Suppressor macrophage treated with lipopolysaccharide for 4 hours (primary cell): ENCODE measurements at regions not wholly inside any gene's neighbourhood (a gene's known extent, or its start where the extent isn't known, plus 50 kb on each side); places are given as distances from the start of the nearest gene placed in this dataset.
"Not testable (repeated sequence)": the region's sequence is repeated elsewhere in the genome, so short reads cannot be mapped to it uniquely, and the experiment has no call there.

ENCODE experiments used
- DNase-seq: peaks from one replicate; pipeline ENCODE4 v3.0.0-alpha.2; 2020

DNA sequence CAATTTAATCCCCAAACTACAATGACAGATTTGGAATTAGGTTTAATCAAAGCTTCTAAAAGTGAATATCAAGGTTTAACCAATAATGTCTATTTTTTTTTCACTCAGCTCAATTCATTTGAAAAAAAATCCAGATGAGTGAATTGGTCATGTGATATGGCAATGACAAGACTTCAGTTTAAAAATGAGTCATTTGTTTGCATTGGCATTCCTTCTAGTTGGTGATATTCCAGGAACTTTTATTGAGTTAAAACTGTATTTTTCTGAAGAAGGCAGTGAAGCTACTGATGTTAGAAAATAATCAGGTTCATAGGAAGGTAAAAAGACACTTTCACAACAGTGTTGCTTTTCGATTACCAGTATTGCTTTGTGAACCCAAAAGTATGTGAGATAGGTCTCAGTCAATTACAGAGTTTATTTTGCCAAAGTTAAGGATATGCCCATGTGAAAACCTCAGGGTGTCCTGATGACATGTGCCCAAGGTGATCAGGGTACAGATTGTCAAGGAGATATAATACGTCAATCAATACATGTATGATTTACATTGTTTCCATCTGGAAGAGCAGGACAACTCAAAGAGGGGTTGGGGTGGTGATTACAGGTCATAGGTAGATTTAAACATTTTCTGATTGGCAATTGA, 1214.9 kb downstream of the GALC start:
- no peak for DNase-seq

DNA sequence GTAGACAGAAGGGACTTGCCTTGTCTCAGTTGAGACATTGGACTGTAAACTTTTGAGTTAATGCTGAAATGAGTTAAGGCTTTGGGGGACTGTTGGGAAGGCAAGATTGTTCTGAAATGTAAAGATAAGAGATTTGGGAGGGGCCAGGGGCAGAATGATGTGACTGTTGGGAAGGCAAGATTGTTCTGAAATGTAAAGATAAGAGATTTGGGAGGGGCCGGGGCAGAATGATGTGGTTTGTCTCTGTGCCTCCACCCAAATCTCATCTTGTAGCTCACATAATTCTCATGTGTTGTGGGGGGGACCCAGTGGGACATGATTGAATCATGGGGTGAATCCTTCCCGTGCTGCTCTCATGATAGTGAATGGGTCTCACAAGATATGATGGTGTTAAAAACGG, 1217.1 kb downstream of the GALC start:
- not testable (repeated sequence) for DNase-seq

DNA sequence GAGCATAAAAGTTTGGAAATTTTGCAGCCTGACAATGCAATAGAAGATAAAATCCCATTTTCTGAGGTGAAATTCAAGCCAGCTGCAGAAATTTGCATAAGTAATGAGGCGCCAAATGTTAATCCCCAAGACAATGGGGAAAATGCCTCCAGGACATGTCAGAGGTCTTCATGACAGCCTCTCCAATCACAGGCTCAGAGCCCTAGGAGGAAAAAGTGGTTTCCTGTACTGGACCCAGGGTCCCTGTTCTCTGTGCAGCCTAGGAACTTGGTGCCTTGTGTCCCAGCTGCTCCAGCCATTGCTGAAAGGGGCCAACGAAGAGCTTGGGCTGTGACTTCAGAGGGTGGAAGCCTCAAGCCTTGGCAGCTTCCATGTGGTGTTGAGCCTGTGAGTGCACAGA, 1218.1 kb downstream of the GALC start:
- no peak for DNase-seq

DNA sequence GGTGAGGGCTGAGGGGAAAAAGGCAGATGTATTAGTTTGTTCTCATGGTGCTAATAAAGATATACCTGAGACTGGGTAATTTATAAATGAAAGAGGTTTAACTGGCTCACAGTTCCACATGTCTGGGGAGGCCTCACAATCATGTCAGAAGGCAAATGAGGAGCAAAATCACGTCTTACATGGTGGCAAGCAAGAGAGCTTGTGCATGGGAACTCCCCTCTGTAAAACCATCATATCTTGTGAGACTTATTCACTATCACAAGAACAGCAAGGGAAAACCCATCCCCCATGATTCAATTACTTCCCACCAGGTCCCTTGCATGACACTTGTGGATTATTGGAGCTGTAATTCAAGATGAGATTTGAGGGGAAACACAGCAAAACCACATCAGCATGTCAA, 1220.9 kb downstream of the GALC start:
- DNase-seq: peak; percentile 1

DNA sequence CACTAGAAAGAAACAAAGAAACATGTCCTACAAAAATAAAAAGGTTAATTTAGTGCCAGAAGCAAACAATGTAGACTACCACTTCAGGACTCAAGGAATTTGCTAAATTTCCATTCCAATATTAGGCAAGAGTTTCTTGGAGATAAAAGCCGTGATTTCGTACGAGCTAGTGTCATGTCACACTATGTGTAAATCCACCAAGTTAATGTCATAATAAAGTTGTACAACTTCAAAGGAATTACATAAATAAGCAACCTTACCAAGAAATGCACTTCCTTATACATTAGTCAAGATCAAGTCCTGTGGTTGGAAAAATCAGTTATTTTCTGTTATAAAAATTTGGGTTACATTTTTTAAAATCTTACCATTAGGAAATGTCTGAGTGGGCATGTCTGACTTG, 1222.8 kb downstream of the GALC start:
- DNase-seq: peak; percentile 9

DNA sequence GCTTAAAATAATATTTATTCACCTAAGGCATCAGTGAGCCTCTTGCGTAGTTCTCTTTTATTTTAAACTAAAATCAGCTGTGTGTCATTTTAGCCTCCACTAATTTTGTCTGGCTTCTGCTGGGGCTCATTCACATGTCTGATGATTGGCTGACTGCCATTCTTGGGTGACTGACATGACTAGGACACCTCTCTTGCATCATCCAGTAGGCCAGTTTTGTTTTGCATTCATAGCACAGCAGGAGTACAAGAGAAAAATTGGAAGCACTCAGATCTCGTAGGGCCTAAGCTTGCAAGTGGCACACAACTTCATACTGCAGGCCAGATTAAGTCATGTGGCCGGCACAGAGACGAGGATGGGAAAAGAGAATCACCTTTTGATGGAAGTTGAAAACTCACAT, 1226.5 kb downstream of the GALC start:
- peak; percentile 15 for DNase-seq

DNA sequence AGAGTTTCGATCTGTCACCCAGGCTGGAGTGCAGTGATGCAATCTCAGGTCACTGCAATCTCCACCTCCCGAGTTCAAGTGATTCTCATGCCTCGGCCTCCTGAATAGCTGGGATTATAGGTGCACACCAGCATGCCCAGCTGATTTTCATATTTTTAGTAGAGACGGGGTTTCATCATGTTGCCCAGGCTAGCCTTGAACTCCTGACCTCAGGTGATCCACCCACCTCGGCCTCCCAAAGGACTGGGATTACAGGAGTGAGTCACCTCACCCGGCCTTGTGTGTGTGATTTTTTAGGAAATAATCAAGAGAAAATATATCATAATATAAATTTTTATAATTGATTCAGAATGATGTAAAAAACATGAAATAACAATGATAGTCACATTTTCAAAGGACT, 1231.4 kb downstream of the GALC start:
- no peak for DNase-seq

DNA sequence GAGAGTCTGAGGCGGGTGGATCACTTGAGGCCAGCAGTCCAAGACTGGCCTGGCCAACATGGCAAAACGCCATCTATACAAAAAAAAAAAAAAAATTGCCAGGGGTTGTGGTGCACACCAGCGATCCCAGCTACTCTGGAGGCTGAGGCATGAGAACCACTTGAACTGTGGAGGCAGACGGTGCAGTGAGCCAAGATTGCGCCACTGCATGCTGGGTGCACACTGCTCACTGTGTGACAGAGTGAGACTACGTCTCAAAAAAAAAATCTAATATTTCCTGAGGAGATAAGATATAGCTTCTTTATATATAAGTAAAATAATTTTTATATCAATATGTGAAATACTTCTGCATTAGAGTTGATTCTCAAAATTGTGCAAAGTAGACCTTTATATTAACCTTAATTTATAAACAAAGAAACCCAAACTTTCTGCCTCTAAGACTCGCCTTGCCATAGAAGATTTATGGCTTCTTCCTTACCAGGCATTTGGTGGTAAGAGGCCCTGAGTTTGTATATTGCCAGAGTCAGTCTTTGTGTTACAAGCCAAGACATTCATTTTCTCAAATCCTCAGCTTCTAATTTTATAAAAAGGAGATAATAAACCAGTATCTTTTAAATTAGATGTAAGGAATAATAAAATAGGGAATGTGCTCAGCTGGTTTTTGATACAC, 1226.7 kb downstream of the FLRT2 start:
- DNase-seq: no peak

DNA sequence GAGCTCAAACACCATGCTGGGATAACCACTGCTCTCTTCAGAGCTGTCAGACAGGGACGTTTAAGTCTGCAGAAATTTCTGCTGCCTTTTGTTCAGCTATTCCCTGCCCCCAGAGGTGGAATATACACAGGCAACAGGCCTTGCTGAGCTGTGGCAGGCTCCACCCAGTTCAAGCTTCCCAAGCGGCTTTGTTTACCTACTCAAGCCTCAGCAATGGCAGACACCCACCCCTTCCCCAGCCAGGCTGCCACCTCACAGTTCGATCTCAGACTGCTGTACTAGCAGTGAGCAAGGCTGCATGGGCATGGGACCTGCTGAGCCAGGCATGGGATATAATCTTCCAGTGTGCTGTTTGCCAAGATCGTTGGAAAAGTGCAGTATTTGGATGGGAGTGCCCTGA, 1220.5 kb downstream of the FLRT2 start:
- not testable (repeated sequence) for DNase-seq

DNA sequence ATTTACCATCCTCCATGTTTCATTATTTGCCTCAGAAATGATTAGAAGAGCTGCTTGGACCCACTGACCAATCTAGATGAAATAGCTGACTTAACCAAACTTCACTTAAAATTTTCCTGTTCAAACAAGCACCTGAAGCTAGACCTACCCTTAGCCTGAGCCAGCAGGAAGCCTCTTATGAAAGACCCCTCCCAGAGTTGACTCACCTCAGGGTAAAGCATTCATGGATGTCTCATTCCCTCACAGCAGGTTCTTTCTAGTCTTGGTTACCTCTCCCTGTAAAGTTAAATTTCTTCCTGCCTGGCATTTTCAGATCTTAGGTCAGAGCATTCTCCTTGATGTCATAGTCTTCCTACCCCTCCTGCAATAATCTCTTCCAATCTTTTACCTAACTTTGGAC, 1209.8 kb downstream of the FLRT2 start:
- DNase-seq: no peak

DNA sequence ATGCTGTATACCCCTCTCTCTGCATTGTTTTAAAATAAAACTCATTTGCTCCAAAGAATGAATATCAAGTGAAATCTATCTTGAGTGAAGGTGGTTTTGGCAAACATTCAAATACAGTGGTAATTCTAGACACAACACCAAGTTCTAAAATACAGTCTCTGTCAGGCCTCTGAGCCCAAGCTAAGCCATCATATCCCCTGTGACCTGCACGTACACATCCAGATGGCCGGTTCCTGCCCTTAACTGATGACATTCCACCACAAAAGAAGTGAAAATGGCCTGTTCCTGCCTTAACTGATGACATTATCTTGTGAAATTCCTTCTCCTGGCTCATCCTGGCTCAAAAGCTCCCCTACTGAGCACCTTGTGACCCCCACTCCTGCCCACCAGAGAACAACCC, 1201.5 kb downstream of the FLRT2 start:
- not testable (repeated sequence) for DNase-seq

DNA sequence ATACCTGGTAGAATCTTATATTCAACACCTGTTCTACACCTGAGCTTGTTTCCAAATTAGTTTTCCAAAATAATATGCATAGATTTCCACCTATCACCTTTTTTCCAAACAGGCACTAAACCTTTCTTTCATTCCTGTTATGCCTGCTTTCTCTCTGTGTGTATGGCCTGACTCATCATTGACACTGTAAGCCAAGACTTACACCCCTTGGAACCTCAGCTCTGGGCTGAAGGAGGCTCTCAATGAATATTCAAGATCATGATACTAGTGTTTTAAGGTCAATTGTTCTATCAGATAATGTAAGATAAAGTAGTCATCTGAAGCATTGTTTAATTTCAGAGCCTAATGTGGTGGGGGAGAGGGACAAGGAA, 1193.3 kb downstream of the FLRT2 start:
- DNase-seq: no peak

DNA sequence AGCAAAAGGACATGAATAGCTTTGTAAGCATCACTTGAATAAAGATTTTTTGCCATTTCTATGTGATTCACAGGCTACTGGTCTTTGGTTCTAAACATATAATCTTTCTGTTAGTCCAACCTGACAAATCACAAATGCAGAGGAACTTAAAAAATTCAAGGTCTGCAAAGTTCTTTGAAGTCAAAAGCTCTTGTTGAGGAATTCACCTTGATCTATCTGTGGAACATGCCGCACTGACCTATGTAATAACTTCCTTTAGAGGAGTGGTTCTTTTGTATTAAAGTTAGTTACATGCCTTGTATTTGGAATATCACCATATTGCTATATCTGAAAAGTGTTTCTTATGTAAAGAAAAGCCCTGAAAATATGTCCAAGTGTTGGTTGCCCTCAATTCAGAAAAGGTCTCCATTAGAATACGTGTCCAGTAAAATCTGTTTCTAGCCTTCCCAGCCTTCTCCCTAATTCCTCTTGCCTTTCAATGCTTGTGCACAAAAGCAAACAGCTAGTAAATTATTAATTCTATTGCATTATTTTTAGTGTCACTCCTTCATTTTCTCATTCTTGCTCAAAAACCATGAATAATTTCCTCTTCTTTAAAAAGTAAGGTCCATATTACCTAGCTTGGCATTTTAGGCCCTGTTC, 1192.8 kb downstream of the FLRT2 start:
- no peak for DNase-seq

DNA sequence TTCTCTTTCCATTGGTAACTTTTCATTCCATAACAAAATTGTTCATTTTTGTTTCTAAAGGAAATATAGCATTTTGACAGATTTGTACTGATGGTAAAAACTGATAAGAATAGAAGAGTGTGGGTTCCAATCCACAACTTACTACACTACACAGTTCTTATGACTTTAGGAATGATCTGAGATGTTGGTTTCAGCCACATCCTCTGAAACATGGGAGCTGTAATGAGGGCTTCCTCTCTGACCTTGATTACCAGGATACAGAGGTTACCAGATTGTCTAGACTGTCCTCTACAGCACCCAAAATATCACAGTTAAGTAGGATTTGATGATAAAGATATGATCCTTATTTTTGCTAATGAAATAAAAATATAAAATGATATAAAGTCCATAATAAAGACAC, 1184.6 kb downstream of the FLRT2 start:
- no peak for DNase-seq

DNA sequence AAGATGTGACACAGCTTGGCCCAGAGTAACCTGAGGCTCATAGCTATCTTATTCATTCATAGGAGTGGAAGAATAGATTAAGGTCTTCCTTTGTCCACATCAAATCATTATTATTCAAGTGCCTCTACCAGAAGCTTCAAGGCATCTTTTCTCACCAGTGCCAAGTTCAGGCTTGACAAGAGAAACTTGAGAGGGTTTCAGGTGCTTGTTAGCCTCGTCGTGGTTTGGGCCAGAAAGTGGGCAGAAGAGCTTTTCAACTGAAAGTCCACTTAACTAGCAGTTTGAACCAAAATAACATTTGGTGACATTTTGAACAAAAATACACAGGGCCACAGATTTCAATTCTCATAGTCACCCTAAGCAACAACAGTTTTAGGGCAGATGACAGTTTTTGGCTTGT, 1184.2 kb downstream of the FLRT2 start:
- no peak for DNase-seq

DNA sequence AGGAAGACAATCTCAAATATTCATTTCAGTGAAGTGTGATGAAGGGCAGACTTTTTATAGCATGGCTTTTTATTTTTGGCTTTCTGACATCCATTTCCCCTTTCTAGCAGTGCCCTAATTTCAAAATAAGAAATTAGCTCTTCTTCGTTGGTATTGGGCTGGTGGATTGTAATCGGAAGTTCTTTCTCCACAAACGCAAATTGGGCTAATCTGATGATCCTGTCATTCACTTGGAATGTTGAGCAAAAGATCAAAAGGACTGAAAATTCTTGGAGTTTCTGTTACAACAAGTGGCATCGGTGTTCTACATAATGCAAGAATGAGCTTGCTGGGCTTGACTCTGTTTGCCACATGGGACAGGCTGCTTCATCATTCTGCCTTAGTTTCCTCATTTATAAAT, 1182.8 kb downstream of the FLRT2 start:
- DNase-seq: no peak

DNA sequence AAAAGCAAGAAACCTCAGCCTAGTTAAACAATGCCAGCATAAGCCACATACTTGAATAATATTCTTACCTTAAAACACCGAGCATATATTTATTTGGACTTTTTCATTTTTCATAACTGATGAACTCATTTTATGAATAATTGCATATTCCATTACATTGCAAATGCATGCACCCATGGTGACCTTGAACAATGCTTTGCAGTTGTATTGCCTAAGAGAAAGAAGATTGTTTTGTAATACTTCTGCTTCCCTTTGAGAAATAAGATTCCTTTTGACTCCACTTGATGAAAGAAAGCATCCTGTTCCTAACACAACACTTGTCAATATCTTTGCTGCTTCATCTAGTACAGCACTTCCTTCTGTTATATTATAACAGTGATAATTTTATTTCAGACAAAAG, 1182.2 kb downstream of the FLRT2 start:
- peak; percentile 46 for DNase-seq

DNA sequence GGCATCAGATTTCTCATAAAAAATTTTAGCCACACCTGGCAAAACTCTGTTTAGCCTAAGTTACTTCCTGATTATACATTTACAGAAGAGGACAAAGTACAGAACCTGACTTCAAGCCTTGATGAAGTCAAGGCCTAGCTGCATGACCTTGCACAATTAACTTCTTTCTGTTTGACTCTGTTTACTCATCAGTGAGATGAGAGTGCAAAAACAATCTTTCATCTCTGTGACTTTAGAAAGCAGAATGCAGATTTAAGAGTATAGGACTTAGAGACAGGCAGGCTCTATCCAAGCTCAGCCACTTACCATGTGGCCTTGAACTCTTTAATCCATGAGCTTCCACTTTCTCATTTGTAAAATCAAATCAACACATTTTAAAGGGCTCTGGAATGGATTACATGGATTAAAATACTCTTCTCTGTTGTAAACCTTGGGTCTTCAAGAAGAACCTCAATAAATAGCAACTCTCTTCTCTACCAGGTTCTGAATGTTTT, 1178.9 kb downstream of the FLRT2 start:
- no peak for DNase-seq

DNA sequence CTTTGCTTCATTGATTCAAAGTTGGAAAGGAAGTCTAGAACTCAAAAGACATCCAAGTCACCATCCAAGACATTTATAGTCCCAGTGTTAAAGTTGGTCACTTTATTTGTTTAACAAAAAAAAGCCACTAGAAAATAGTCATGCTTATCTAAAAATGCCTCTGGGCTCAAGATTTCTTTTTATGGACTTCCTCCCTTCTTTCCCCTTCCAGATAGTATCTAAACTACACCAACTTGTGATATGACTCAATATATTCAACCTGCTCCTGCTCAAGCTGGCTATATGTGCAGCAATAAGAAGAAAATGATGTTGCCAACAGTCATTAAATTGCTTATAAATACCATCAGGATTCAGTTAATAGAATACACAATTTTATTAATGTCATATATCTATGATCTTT, 1177.1 kb downstream of the FLRT2 start:
- no peak for DNase-seq

DNA sequence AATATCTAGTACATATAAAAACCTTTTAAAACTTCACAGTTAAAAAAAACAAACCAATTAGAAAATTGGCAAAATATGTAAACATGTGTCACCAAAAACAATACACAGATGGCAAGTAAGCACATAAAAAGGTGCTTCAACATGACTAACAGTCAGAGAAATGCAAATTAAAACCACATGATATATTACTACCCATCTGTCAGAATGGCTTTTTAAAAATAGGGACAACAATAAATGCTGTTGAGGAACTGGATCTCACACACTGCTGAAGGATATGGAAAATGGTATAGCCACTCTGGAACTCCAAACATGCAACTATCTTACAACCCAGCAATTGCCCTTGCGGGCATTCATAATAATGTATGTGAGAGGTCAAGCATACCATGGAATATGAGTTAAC, 1153.6 kb downstream of the FLRT2 start:
- DNase-seq: no peak

DNA sequence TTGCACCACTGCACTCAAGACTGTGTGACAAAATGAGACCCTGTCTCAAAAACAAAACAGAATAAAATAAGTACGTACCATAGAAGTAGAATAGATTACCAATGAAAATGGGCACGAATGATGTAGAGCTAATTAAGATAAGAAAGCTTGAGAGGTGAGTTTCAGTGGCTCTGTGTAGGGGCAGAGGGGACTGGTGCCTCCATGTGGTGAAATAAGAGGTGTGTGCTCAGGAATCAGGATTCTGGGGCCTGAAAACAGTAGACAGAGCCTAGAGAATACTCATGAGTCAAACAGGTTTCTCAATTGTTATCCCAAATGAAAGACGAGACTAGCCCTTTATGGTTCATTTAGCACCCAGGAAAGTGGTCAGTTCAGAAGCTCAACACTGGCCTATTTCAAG, 1145.1 kb downstream of the FLRT2 start:
- DNase-seq: no peak

DNA sequence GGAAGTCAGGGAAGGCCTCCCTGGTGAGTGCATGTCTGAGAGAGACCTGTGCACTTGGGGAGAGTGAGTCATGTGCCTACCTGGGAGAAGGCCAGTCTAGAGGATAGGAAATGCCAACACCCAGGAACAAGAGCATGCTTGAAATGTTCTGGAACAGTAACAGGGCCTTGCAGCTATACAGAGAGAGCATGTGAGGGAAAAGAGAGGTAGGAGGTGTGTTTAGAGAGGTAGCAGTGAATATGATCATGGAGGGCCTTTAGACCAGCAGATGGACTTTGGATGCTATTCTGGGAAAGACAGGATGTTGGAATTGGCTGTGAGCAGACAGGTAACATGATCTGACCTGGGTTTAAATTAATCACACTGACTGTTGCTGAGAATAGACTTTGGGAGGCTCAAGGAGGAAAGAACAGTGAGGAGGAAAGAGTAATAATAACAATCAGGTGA, 1143.6 kb downstream of the FLRT2 start:
- DNase-seq: no peak

DNA sequence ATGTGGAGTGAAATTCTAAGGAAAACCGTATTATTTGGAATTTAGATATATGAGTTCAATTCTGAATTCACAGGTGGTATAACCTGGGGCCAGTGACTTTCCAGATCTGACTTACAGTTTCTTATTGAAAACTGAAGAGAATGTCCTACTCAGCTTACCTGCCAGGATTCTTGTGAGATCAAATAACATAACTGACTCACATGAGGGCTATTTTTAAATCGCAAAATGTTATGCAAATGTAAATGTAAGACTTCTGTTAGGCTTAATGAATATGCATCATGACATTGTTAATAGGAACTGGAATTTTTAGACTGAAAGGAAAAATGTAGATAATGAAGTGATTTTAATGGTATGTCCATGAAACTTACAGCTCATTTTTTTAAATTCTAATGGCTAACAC, 1142.1 kb downstream of the FLRT2 start:
- no peak for DNase-seq

DNA sequence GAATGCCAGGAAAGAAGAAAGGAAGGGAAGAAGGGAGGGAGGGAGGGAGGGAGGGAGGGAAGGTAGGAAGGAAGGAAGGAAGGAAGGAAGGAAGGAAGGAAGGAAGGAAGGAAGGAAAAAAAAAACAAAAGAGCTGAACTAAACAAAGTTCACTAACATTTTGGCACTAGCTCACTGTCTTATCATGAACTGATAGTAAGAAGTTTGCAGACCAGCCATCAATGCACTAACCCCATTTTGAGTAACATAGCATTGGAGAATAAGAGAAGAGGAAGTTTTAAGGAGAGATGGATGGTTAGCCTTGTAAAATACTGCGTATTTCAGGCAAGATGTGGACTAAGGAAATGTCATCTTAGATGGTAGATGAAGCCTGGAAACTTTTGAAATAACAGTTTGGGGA, 1136.0 kb downstream of the FLRT2 start:
- DNase-seq: no peak
